Heart left ventricle (tissue), 13 donors: ENCODE measurements at regions not wholly inside any gene's neighbourhood (a gene's known extent, or its start where the extent isn't known, plus 50 kb on each side); places are given as distances from the start of the nearest gene placed in this dataset.

Source experiments
- CTCF ChIP-seq, 12 donors: fragments of 200-600 bp; sonication (generic) in 4 of 12; IDR thresholded peaks; one replicate each; pipeline versions ENCODE4 v1.5.0 to v1.8.0; 2018 to 2022; ENCODE audit warnings: antibody characterized with exemption in 12 of 12, mild to moderate bottlenecking in 5 of 12
- POLR2A ChIP-seq, 2 donors: fragments of 450-650 bp; IDR thresholded peaks; one replicate each; pipeline ENCODE4 v1.6.1; 2017; ENCODE audit warnings: antibody characterized with exemption in 2 of 2, mild to moderate bottlenecking in 2 of 2, moderate library complexity in 2 of 2
- donor health status: ischemic (EF 13 %, LVEDD 7.1; RV severe dilation, severe dysfunction).
- donor health status: DM: no; HTN: yes; CAD: no.
- donor health status: DM: no; HTN: no; CAD: no.
- donor health status: ischemic (EF 25% LVEDD 6.9; RV normal size, moderate dysfunction).
- donor health status: ischemic (EF 25% LVEDD 5.7; RV mildly dilated, moderate dysfunction).
- donor health status: ischemic (EF 35%, LVEDD 5.7; RV mildly dilated, moderate dysfunction).
- donor health status: nonischemic (EF 11% LVEDD 7.7; RV severe dilation, severe dysfunction).
- donor health status: DM: yes; HTN: yes; CAD: no.
- donor health status: PGD.
- donor health status: ischemic (EF 29% LVEDD 5.4; RV normal size, mild dysfunction).
- donor health status: nonischemic (EF 23%, LVEDD 6.1; RV moderate dilation, normal function).

- TF ChIP-seq CTCF (IDR thresholded peaks at IDR 0.05): no peak
- TF ChIP-seq POLR2A (IDR thresholded peaks at IDR 0.05): no peak
Measured at GRCh38 chr3:194893121-194893987, 207.7 kb downstream of the FAM43A start.
